HG03103 (cell line): ENCODE measurements at regions not wholly inside any gene's neighbourhood (a gene's known extent, or its start where the extent isn't known, plus 50 kb on each side); places are given as distances from the start of the nearest gene placed in this dataset.
"Not testable (repeated sequence)": the region's sequence is repeated elsewhere in the genome, so short reads cannot be mapped to it uniquely, and the experiment has no call there.

Experiments used
- ATAC-seq: cut with Tn5 transposase; IDR thresholded peaks from one replicate; pipeline ENCODE4 v1.9.1; 2021; ENCODE audit warnings: low read depth; ENCODE audit not compliant: unreplicated experiment

DNA sequence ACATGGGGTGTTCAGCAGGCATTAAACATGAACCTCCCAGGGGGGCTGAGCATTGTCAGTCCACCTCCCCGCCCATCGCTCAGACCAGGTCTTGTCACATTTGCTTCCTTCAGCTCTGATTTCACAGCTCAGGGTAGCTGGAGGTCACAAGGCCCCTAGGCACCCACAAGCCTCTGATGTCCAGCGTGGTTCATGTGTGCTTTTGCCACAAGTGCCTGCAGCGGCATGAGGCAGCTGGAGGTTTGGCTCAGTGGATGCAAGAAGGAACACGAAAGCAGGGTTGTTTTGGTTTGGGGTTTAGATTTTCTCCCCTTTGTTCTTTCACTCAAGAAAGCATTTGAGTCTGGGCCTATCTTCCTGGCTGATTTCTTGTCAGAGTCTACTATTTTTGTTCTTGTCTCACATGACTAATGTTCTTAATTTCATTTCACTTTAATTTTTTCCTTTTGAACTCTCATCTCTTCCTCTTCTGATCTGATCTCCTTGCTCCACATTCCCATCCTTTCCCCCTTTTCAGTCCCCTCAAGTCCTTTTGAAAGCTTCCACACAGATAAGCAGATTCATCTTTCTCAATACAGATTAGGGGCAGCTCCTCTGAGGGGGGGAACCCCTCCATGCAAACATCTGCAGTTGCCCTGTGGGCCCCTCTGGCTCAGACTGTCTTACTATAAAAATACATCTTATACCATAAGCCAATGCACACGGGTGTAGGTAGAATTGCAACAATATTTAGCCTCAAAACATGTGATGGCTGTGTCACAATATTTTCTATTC is 68.1 kb upstream of the CEP85L start:
- ATAC-seq: peak; percentile 45

DNA sequence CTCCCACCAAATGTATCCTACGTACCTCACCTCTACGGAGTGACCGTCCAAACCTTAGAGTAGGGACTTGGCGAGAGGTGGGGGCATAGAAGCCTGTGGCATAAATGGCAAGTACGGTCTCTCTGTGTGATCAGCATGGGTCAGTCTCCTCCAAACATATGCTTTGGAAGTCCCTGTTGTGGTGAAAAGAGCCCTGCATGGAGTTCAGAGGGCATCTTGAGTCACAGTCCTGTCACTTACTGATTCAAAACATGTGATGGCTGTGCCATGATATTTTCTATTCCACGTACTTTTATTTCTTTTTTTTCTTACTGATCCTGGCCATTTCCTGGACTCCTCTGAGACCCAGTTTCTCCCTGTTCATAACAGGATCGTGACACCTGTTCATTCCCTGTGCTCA is 67.5 kb upstream of the CEP85L start:
- no peak for ATAC-seq

DNA sequence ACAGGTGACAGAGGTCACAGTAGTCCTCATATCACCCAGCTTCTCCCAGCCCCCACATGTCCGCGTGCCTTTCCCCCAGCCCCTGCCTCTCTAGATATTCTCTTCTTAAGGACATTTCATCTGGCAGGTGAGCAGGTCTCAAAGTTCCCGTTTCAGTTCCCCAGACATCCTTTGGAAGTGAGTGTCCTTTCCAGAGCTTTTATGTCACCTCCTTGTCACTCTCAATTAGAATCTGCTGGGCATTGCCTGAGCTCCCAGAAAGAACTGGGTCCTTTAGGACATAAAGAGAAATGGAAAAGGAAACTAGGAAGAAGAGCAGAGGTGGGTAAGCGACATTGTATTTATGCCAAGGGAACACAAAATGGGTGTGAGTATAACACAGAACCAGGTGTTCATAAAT is 66.9 kb upstream of the CEP85L start:
- ATAC-seq: no peak

DNA sequence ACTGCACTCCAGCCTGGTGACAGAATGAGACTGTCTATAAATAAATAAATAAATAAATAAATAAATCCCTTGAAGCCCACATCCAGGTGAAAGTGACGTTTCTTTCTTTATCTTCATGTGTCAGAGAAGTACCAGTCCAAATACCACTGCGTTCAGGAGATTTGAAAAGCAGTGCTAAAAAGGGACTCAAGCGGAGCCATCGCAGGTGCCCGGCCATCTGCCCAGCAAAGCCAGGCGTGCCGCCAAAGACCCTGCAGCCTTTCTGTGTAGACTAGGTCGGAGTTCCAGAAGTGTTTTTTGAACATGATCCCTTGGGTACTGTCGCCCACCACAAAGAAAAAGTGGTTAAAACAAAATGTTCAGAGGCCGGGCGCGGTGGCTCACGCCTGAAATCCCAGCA is 65.7 kb upstream of the CEP85L start:
- no peak for ATAC-seq

DNA sequence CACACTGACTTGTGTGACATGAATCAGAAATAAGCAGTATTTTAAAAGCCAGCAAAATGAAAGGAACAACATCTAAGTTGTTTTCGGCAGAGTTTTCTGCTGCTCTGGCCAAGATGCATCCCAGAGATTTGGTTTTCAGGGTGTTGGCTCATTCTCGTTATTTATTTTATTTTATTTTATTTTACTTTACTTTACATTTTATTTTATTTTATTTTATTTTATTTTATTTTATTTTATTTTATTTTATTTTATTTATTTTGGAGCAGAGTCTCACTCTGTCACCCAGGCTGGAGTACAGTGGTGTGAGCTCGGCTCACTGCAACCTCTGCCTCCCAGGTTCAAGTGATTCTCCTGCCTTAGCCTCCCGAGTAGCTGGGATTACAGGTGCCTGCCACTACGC is 64.5 kb upstream of the CEP85L start:
- ATAC-seq: not testable (repeated sequence)

DNA sequence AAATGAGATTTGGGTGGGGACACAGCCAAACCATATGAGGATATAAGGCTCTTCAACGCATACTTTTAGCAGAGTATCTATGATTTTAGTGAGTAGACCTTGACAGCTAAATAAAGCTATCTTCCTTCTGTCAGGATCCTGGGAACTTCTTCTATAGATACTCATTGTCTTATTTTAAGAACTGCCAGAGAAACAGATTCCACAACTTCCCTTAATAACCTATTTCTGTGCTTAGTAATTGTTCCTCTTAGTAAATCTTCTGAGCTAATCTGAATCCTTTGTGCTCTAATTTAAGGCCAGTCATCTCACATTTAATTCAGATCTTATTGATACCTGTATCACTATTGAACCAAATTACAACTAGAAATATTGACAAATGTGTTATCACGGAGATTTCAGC is 64.0 kb upstream of the CEP85L start:
- ATAC-seq: no peak

DNA sequence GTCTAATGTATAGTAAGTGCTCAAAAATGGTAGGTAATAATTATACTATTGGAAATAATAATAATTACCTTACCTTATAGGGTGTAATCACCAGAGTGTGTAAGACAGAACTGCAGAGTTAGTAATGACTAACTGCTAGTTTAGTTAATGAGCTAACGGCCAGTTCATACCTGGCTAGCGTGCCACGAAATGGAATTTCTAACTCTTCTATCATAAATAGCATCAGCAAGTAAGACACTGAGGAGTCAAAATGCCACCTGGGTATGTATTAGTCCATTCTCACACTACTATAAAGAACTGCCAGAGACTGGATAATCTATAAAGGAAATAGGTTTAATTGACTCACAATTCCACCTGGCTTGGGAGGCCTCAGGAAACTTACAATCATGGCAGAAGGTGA is 63.4 kb upstream of the CEP85L start:
- no peak for ATAC-seq

DNA sequence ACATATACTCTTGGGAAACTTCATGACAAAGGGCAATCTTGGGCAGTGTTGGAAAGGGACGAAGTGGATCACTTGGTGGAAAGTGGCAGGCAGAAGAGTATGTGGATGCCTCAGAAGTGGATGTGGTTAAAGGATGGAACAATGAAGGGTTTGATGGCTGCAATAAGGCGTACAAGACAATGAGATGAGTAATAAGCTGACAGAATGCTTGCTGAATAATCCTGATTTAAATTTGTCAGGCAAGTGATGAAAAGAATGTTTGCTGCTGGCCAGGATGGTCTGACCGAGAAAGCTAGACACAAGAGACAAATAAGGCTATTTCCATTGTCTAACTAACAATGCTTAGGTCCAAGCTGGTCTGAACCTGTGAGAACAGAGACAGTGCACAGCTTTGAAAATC is 61.6 kb upstream of the CEP85L start:
- ATAC-seq: no peak

DNA sequence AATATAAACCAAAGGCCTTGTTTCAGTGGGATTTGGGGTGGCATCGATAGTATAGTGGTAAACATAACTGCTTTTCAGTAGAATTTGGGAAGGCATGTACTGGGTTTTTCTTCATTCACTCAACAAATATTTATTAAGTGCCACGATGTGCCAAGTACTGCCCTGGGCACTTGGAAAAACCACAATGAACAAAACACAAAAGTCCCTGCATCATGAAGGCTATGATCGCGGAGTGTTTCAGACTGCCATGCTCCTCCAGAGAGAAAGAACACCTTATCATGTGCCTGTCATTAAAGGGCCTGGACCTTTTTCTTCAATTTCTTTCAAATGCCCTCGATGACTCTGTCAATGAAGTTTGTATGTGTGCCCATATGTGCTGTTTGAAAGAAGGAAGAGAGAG is 59.2 kb upstream of the CEP85L start:
- ATAC-seq: no peak

DNA sequence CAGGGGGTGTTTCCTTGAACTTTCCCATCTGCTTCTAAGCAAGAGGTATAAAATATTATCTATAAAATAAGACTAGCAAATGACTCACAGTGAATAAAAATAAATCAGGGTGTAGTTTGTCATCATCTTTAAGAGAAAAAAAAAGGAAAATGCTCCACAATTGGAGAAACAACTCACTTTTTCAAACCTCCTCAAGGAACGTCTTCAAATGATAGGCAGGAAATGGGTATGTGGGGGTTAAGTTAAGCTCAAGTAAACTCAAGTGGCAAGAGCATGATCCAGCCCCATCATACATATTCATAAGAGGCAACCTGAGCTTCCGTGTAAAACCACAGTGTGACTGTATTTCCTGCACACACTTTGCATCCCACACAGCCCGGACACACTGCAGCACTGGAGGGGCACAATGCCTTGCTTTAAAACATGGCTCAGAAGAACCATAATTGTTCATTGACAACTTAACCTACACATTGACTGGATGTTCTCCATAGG is 58.5 kb upstream of the CEP85L start:
- ATAC-seq: peak; percentile 89

DNA sequence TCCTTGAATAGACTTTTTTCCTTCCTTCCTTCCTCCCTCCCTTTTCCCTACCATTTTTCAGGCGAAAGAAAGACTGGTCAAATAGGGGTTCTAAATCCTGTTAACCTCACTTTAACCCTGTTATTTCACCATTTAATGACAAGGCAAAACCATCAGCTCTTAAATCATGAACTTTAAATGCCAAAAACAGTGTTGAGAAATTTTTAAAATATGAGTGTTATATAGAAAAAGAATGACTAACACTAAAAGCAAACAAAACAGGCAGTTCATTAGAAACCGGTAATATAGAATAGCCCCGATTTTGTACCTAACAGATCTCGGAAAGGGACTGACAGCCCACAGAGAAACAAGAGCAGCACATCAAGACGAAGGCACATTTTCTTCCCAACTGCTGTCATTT is 57.4 kb upstream of the CEP85L start:
- peak; percentile 0 for ATAC-seq

DNA sequence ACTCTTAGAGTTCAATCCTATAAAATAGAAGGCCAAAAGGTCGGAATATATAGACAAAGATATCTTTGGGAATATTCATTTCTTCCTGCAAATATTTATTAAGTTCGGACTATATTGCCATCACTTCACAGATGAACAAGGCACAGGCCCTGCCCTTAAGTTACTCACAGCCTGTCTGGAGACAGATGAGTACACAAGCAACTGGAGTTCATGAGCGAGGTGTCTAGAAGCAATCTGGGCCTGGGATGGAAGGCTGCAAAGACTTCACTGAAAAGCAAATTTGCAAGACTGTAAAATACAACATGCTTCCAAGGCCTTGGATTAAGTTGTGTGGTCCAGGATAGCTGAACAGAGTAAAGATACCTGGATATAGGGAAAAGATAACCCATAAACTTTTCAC is 56.7 kb upstream of the CEP85L start:
- ATAC-seq: no peak

DNA sequence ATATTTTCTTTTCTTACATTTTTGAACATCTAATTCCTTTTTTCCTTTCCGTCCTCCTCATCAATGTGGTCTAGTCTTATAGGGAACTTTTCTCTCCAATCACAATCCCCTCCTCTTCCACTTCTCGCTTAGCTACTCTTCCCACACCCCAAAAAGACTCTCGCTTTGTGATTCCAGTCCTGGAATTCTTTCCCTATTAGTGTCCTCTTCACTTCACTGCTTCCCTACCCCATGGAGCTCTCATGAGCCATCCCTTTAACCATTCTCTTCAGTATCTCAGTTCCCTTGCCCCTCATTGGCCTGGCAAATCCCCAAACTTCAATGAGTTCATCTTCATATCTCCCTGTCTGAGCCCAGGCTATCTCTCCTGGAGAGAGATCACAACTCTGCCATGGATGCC is 55.3 kb upstream of the CEP85L start:
- no peak for ATAC-seq

DNA sequence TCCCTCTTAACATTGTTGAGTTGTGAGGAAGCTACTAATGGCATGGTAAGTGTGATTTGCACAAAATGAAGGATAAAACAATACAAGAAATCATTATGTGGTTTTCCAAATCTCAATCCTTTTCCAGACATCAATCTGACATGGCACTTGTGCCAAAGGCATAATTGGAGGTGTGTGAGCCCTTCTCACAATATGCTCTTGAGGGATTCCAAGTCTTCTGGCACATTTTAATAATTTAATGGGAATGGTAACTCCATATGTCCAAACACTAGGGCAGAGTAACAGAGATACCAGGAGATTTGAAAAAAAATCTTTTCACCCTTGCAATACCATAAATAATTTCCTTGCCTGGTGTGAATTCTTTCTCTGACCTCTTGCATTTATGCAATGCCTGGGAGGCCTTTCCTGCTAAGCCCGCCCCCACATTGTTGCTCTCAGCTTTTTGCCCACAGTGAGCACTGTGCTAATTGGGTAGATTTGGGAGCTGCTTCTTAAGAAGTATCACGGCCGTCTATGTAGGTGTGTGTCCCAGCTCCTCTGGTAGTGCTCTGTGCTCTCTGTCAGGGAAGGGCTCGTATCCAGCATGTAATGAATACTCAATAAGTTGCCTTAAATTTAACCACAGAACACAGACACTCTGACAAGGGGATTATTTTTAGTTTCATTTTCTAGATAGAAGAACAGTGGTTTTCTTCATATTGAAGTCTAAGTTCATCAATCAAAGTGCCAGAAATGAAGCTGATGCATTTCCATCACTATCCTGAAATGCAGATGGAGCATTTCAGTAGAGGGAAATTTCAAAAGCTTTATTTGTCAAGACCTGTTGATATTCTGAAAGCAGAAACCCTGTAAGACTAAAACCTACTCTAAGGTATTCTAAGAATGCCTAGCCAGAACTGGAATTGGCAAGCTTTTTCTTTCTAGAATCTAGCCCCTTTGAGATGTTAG is 54.4 kb upstream of the CEP85L start:
- peak; percentile 33 for ATAC-seq

DNA sequence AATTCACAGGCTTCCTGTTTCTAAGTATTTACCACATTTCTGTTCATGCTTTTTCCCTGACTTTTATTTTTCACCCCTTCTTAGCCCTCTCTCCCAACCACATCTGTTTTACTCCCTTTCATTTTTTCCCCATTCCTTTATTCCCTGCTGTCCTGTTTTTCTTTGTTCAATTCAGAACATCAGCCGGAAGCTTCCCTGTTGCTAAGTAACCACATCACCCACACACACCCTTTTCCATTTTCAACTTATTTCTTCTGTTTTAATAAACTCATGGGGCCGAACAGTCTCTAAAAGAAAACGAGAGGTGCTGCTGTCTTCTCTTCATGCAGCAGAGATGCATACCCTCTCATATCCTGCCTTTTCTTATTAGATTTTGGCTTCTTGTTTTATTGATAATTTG is 53.5 kb upstream of the CEP85L start:
- no peak for ATAC-seq

DNA sequence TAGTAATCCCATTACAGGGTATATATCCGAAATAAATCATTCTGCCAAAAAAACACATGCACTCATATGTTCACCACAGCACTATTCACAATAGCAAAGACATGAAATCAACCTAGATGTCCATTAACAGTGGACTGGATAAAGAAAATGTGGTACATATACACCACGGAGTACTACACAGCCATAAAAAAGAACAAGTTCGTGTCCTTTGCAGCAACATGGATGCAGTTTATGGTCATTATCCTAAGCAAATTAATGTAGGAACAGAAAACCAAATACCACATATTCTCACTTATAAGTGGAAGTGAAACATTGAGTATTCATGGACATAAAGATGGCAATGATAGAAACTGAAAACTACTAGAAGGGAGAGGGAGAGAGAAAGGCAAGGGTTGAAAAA is 49.9 kb upstream of the CEP85L start:
- not testable (repeated sequence) for ATAC-seq
